Middle frontal gyrus (tissue), 1 donor: ENCODE measurements at regions not wholly inside any gene's neighbourhood (a gene's known extent, or its start where the extent isn't known, plus 50 kb on each side); places are given as distances from the start of the nearest gene placed in this dataset.
"Not testable (repeated sequence)": the region's sequence is repeated elsewhere in the genome, so short reads cannot be mapped to it uniquely, and the experiment has no call there.

ENCODE experiments used
- DNase-seq: peaks from one replicate; pipeline ENCODE4 v3.0.0-alpha.2; 2015; ENCODE audit warnings: low spot score; ENCODE audit errors: extremely low spot score

DNA sequence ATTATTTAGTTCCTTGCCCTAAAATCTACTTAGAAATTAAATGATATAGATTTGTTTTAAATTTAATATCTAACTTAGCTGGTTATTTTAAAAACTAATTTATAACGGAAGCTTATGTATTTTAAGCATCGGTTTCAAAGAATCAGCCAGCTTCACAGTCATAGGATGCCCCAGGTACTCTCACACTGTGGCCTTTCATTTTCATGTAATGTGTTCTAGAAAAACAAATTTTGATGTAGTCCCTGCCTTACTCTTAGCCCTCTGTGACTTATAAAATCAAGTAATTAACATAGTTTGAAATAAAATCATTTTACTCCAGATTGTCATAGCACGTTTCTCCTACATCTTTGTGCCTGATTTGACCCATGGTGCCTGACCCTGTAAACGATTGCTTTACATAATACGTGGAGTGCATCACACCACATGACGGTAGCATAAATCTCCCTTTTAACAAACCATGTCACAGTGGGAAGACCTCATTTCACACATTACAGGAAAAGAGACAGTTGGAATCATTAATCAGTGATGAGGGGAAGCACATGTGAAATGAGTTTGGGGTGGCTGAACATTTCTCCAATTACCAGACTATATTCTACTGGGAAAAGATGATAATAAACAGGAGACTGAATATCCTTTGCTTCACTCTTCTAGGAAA lies 731.5 kb upstream of the CDH9 start:
- no peak for DNase-seq

DNA sequence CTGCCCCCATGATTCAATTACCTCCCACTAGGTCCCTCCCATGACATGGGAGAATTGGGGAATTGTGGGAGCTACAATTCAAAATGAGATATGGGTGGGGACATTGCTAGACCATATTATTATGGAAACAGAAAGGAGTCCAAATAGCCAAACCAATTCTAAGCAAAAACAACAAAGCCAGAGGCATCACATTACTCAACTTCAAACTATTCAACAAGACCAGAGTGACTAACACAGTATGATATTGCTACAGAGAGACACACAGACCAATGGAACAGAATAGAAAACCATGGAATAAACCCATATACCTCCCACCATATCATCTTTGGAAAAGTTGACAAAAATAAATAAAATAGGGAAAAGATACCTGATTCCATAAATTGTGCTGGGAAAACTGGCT lies 710.5 kb upstream of the CDH9 start:
- DNase-seq, result no peak

DNA sequence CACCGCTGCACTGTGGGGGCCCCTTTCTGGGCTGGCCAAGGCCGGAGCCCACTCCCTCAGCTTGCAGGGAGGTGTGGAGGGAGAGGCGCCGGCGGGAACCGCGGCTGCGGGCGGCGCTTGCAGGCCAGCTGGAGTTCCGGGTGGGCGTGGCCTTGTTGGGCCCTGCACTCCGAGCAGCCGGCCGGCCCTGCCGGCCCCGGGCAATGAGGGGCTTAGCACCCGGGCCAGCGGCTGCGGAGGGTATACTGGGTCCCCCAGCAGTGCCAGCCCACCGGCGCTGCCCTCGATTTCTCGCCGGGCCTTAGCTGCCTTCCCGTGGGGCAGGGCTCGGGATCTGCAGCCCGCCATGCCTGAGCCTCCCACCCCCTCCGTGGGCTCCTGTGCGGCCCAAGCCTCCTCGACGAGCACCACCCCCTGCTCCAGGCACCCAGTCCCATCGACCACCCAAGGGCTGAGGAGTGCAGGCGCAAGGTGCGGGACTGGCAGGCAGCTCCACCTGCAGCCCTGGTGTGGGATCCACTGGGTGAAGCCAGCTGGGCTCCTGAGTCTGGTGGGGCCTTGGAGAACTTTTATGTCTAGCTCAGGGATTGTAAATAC lies 705.1 kb upstream of the CDH9 start:
- DNase-seq, result not testable (repeated sequence)

DNA sequence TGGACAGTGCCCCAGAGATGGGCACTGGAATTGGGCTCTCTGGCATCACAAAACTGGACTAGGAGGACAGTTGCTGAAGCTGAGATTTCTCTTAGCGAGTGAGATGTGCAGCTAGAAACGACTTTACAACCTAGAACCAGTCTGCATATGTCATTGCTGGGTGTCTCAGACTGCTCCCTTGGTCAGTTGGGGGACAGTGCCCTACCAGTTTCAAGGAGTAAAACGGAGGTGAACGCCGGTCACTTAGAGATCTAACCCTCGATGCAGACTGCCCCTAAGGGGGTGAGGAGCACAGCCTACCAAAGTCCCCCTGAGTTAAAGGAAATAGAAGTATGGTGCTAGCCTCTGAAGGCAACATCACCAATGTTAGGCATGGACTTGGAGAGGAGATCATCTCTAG lies 704.4 kb upstream of the CDH9 start:
- no peak for DNase-seq

DNA sequence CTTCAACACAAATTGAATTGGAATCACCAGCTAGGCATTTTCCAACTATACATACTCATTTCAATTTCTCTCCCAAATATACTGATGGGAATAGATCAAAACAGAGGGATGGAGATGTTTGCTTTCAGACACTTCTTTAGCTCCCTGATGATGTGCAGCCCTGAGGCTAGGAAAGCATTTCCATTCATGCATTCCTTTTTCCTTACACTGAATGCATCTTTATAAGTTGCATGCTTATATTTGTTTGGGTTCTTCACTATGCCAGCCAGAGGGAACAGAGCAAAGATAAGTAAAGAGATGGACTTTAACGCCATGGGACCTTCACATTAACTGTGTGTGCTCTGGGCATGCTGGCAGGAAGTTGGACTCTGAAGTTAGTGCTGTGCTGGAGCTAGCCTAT lies 696.5 kb upstream of the CDH9 start:
- DNase-seq, result no peak

DNA sequence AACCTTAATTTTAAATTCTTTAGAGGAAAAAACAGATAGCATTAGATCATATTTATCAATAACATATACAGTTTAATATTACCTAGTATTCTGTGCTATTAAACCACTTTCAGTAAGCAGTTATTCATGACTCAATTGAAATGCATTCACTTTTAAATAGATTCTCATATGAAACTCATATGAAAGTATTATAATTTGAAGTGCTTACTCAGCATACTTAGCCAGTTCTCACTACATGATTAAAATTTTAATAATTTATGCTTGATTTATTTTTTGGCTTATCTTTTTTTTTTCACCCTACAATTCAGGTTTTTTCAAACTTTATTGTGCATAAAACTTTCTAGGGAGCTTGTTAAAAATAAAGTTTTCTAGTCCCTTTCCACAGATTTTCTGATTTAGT lies 694.9 kb upstream of the CDH9 start:
- no peak for DNase-seq

DNA sequence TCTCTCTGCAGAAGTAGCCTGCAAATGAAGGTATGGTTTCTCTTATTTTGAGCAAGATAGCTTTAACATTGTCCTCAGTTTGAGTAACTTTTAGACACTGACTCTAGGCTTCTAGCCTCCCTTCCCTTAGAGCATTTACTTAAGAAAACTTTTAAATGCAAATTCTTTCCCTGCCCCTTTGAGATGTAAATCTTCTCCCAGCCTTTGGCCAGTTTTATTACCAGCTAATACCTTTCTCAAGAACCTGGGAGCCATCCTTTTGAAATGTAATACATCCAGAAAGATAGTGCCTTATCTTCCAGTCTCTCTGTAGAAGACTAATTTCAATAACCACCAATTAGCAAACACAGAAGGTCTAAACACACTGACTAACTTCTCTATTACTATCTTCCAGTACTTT lies 688.9 kb upstream of the CDH9 start:
- no peak for DNase-seq

DNA sequence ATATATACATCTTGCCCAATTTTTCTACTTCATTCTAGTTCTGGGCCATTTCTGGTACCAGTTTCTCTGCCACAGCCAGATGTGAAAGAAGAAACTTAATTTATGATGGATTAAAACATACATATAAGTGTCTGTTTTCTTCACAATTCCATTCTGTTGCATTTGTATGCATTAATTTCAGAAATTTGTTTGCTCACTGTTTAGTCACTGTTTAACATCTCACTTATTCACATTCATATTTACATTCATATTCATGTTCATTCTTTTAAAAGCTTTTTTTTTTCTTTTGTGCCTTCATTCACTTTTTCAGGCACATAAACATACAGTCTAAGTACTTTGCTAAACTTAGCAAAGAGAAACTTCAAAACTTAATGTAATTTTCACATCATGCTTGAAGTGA lies 684.0 kb upstream of the CDH9 start:
- DNase-seq, result no peak

DNA sequence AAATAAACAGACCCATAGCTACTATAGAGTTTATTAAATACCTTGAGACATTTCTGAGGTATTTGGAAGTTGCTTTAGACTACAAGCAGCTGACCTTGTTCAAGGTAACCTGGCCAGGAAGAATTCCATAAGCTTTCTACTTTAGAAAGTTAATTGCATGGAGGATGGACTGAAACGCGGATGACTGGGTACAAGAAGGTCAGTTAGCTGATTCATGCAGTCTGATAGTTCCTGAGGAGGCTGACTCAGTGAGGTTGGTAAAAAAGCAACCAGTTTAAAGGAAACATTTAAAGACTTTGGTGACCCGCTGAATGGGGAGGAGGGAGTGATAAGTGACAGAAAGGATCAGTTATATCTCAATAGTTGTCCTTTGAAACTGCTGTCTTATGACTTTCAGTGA lies 670.1 kb upstream of the CDH9 start:
- DNase-seq, result no peak

DNA sequence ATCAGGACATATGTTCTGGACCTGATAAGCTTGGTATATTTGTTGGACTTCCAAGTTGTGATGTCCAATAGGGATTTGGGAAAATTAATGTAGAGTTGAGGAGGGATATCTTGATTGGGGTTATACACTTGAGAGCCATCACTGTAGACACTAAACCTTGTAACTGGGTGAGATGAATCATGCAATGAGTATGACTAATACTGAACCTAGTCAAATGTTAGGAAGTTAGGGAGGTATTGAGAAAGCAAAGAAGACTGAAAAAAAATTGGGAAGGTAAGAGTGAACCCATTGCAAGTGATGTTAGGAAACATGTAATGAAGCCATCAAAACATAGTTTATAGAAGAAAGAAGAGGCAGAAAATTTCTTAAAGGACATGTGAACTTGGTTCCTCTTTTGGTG lies 668.4 kb upstream of the CDH9 start:
- no peak for DNase-seq

DNA sequence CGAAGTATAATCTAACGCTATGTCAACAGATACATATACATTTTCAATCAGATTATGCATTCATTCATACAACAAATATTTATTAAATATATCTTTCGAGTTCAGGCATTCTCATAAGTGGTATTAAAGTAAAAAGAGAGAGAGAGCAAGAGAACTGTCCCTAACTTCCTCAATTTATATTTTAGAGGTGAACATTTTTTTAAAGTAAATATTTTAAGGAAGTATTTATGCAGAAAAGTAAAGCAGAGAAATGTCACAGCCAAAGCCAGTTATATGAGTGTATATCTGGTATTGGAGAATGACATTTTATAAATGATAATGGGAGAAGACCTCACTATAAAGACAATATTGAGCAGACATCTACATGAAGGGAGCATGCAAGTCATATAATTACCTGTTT lies 667.3 kb upstream of the CDH9 start:
- DNase-seq, result no peak

DNA sequence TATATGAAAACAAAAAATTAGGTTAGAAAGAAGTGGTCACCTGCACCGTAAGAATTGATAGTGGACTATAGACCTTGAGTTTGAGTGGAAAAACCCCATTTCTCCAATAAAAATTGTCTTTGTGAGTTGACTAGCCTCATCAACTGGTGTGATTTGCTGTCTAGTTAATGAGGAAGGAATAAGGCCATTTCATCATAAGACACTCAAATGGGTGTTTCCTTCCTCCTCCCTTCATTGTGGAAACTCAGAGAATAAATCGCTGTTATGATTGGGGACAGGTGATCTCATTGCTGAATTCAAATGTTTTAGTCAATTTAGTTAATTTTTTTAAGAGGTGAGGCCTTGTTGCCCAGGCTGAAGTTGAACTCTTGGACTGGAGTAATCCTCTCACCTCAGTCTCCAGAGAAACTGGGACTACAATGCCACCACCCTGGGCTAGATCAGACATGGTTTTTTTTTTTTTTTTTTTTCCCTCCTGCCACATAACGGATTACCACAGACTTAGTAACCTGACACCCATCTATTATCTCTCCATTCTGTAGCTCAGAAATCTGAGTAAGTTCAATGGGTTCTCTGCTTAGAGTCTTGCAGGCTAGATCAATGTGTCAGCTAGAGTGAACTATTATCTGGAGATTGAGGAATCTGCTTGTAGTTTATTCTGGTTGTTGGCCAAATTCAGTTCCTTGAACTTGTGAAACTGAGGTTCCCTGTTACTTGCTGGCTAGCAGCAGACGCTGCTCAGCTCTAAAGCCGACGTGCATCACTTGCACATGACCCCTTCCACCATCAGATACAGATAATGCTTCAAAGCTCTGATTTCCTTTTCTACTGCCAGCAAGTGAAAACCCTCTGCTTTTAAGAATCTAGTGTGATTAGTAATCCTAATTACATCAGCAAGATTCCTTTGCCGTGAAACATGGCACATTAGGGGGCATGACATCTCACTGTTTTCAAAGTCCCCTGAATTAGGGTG lies 663.8 kb upstream of the CDH9 start:
- no peak for DNase-seq

DNA sequence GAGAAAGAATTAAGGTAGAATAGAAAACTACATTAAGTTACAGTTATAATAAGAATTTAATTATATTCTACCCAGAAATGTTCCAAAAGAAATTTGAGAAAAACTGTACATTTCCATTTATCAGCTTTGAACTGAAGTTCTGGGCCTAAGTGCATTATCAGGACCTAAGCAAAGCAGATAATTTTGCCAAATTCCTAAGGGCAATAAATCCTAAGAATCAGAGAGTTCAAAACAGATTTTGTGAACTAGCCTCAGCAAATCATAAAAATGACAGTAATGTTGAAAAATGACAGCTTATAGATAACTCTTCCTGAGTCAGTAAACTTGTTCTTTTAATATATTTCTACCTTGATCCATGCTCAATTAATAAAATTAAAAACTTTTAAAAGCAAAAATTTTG lies 662.1 kb upstream of the CDH9 start:
- no peak for DNase-seq

DNA sequence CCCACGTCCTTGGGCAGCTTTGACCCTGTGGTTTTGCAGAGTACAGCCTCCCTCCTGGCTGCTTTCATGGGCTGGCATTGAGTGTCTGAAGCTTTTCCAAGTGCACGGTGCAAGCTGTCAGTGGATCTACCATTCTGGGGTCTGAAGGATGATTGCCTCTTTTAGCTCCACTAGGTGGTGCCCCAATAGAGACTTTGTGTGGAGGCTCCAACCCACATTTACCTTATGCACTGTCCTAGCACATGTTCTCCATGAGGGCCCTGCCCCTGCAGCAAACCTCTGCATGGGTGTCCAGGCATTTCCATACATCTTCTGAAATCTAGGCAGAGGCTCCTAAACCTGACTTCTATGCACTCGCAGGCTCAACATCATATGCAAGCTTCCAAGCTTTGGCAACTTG lies 644.2 kb upstream of the CDH9 start:
- no peak for DNase-seq

DNA sequence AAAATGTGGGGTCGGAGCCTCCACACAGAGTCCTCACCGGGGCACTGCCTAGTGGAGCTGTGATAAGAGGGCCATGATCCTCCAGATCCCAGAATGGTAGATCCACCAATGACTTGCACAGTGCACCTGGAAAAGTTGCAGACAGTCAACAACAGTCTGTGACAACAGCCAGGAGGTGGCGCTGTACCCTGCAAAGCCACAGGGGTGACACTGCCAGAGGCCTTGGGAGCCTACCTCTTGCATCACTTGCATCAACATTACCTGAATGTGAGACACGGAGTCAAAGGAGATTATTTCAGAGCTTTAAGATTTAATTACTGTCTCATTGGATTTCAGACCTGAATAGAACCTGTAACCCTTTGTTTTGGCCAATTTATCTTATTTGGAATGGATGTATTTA lies 614.1 kb upstream of the CDH9 start:
- no peak for DNase-seq

DNA sequence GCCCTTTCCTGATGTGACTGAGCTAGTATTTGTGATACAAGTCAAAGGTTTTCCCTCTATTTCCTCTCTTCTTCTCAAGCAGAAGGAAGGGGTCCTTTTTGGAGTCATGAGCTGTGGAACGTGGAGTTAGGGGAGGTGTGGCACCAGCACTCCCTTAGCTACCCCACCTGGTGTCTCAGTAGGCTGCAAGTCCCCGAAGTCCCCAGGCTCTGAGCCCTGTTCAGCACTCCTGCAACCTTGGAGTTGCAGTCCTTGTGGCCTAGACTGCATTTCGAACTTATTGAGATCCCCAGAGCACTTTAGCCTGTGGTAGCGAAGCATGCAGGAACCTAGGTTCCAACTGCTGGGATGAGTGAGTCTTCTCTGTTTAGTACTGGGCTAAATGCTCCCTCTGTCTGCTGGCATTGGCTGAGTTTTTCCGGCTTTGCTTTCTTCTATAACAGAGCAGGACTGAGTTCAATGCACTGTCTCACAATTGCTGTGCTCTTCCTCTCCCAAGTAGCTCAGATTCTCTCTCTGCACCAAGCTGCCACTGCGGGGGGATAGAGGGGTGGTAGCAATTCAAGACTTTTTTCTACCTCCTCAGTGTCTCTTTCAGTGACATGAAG lies 600.7 kb upstream of the CDH9 start:
- no peak for DNase-seq

DNA sequence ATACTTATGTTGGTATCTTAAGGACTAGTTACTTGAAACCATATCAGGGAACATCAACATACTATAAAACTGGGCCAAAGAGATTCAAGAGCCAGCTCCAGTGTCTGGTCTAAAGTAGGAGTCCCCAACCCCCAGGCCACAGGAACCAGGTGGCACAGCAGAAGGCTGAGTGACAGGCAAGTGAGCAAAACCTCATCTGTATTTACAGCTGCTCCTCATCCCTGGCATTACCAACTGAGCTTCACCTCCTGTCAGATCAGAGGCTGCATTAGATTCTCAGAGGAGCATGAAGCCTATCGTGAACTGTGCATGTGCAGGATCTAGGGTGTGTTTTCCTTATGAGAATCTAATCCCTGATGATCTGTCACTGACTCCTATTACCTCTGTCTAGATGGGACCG lies 581.6 kb upstream of the CDH9 start:
- DNase-seq, result no peak

DNA sequence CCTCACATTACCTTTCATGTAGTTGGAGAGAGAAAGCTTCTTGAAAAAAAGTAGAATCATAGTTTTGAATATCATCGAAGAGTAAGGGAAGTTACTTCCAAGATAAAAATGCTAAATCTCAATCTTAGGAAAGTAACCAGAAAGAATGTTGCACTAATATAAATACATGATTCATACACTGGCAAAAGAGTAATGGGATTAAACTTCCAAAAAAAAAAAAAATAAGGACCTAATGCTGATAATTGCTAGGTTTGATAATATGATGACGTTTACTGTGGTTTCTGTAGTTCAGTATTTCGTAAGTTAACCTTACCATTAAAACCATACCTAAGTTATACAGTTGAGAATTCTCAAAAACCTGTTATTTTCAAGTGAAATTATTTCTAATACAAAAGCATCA lies 573.8 kb upstream of the CDH9 start:
- no peak for DNase-seq

DNA sequence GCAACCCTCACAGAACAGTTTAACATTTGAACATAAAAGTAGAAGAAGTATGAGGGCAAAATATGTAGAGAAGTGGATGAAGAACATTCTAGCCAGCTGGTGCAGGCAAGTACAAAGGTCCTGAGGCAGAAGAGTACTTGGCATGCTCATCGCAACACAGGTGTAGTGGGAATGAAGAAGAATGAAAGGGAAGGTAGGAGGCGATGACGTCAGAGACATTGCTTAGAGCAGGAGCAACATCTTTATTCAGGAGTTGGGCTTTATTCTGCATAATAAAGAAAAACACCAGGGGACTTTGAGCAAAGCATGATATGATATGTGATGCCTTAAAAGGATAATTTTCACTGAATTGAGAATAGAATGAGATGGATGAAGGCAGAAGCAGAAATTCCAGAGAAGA lies 570.6 kb upstream of the CDH9 start:
- no peak for DNase-seq

DNA sequence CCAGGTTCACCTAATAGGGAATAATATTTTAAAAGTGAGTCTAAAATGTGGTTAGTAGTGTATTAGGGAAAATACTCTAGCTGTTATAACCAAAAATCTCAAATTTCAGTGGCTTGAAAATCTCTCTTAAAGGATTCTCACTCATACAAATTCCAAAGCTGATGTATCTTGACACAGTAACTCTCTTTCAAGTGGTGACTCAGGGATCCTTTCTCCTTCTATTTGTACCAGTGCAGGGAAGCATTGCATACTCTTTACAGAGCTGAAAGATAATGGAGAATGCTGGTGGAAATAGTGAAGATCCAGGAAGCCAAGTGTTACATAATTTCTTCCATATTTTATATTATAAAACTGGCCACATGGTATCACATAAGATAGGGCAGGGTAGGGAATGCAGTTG lies 560.2 kb upstream of the CDH9 start:
- no peak for DNase-seq

DNA sequence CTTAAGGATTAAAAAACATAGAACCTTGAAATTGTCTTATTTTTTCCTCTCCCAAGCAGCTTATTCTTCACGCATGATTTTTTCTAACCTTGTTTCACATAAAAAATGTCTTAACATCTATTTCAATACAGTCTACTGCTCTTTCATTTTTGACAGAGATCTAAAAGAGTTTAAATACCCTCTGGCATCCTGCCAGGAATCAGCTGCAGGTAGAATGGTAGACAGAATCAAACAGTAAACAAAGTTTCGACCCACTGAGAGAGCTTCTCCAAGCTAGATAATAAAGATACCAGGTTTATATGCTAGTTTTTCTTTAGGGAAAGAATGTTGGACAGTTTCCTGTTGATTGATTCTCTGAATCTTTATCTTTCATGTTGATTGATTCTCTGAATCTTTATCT lies 555.8 kb upstream of the CDH9 start:
- no peak for DNase-seq

DNA sequence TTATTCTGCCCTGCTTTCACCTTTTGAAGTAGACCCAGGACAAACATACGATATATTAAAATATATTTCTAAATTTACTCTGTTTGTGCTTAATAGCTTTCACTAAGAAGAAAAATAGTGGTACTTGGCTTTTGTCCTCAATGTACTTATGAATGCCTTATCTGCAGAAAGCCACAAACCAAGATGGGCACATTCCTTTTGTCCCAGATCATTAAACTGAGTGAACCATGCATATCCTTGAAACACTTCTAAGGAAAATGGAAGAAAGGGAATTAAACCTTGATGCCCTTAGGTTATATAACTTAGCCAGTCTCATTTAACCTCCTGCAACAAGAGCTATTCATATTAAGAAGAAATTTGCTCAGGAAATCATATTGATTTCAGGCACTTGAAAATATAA lies 553.8 kb upstream of the CDH9 start:
- no peak for DNase-seq
